H54 (cell line): ENCODE measurements at regions not wholly inside any gene's neighbourhood (a gene's known extent, or its start where the extent isn't known, plus 50 kb on each side); places are given as distances from the start of the nearest gene placed in this dataset.
"Not testable (repeated sequence)": the region's sequence is repeated elsewhere in the genome, so short reads cannot be mapped to it uniquely, and the experiment has no call there.

Source experiments
- DNase-seq: peaks from one replicate; pipeline ENCODE4 v3.0.0; 2011; ENCODE audit warnings: low spot score, mixed read lengths; ENCODE audit not compliant: insufficient read length
- FAIRE-seq: peaks from 3 replicates; lab custom pipeline; 2011; peaks lifted over from hg19 to GRCh38; lab: Jason Lieb, UNC
- POLR2A ChIP-seq: IDR thresholded peaks from 2 replicates; pipeline ENCODE4 v1.6.1; 2011; ENCODE audit warnings: low read depth, mild to moderate bottlenecking, low read length

DNA sequence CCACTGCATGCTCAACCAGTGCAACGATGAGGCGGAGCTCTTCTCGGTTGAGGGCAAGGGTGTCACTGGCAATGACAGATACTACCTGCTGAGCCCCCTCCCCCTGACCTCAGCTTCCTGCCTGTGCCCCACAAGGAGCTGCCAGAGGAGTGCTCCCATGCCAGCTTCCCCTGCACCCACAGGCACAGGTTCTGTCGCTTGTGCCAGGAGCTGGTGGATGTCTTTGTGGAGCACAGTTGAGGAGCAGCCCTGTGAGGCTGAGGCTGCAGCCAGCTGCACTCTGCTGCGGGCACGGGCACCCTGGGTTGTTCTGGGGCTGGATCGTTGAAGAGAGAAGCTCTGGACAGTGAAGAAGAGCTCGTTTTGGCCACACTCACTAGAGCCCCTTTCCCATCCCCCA lies 165.3 kb upstream of the ZNF267 start:
- DNase-seq (no peak), FAIRE-seq (no peak)
- no peak for TF ChIP-seq POLR2A

DNA sequence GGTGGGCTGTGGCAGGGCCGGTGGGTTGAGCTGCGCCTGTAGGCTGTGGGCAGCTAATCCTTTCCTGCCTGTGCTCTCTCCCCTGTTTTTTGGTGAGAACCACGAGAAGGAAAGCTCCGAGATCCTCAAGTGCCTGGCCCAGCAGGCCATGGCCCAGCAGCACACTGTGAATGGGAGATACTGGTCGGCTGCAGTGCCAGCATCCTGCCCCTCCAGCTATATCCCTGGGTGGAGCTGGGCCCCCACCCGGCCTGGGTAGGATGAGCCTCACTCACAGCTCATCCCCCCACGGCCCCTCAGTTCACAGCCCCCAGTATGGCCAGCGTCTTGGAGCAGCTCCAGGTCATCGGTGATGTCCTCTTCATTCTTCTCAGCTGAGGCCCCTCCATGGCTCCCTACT lies 164.4 kb upstream of the ZNF267 start:
- FAIRE-seq (no peak), DNase-seq (no peak)
- no peak for TF ChIP-seq POLR2A

DNA sequence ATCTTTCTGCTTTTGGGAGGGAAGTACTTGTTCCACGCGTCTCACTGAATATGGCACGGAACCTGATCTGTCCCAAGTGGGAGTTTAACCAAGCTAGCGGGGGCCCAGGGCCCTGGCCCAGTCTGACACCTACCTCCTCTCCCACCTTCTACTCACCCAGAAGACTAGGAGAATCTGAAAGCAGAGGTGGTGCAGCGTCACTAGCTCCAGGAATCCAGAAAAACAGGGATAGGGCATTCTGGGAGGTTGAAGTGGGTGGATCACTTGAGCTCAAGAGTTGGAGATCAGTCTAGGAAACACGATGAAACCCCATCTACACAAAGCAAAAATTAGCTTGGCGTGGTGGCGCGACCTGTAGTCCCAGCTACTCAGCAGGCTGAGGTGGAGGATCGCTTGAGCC lies 163.5 kb upstream of the ZNF267 start:
- FAIRE-seq (no peak), DNase-seq (no peak)
- no peak for TF ChIP-seq POLR2A

DNA sequence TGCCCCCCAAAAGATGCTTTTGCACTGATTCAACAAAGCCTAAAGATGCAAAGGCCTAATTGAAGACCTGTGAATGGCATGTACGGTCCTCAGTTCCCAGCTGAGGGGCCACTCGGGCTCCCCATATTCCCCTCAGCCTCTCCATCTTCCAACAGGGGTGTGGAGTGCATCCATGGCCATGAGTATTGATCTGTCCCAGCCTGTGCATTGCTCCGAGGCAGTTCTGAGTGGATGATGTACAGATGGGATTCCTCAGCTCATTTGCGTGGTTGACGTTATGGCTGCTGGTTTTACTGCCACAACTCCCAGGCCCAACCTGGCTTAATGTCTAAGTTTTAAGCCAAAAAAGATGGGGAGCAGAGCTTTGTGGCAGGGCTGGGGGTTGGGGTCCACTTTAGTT lies 162.7 kb upstream of the ZNF267 start:
- FAIRE-seq (no peak), DNase-seq (no peak)
- no peak for TF ChIP-seq POLR2A

DNA sequence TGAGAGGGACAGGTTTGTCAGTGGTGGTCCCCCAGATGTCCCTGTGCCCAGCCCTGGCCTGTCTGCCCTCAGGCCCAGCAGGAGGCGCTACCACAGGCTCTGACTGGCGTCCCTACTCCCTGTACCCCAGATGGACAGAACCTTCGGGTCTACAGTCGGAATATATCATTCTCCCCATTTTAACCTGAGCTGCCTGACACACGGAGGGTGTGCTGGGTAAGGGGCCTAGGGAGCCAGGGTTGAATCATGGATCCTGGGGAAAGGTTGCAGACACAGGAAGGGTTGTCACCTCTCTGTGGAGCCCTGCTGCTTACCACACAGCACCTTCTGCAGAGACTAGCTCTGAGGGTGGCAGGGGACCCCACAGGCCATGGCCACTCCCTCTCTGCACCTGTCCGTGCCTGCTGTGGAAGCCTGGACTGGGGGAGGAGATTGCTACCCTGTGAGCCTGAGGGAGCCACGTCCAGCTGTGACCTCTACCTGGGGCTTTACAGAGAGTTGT lies 162.2 kb upstream of the ZNF267 start:
- FAIRE-seq (no peak), DNase-seq (no peak)
- no peak for TF ChIP-seq POLR2A

DNA sequence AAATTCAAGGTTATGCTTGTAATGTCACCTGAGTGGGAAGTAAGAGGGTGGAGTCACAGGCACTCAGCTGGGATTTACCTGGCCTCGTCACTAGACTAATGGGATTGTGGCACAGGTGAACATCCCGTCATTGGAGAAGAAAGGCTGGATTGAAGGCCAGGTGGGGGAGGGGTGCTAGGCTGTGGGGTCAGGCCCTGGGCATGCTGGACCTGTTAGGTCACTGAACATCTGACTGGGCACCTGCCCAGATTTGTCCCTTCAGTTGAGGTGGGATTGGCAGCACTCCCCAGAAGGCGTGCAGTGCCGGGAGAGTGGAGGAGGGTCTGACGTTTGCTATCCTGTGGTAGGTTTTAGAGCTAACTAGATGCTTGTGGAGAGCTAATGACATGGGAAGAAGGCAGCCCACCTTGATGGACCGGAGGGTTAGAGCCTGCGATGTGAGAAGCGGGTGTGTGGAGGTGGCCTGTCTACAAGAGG lies 161.5 kb upstream of the ZNF267 start:
- TF ChIP-seq POLR2A: no peak
- DNase-seq (no peak), FAIRE-seq (no peak)

DNA sequence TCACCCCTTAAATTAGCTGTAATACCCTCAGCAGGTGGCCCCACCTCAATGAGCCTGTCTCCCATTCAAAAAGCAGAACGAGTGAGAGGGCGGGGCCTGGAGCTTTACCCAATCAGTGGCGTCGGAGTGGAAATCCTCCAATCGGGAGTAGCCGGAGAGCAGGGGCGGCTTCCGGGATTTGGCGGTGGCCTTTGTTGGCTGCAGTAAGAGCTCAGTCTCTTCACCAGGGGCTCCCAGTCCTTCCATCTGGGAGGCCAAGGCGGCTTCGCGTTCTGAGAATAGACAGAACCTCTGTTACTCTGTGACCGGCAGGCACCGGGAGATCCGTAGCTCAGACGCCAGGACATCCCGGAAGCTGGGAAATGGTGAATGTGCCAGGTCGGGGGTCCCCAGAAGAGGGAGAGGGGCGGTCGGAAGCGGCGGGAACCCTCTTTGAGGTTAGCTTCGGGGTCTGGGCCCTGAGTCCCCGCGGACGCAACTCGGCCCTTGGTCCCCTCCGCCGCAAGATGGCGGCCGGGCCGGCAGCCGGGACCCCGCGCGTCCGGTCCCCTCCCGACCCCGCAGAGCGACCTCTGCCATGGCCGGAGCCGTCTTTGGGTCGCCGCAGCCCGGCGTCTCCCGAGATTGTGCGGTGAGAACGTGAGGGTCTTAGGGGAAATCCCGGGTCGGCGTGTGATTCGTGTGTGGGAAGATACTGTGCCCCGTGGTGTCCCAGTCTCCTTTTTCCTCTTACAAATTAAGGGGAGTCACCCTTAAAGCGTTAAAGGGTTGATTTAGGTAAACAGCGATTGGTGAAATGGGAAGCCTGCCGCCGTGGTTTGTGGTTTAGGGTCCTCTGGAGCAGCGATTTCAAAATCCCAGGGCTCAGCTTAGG lies 160.3 kb upstream of the ZNF267 start:
- FAIRE-seq (no peak), DNase-seq (peak; percentile 83)
- TF ChIP-seq POLR2A: peak; percentile 86

DNA sequence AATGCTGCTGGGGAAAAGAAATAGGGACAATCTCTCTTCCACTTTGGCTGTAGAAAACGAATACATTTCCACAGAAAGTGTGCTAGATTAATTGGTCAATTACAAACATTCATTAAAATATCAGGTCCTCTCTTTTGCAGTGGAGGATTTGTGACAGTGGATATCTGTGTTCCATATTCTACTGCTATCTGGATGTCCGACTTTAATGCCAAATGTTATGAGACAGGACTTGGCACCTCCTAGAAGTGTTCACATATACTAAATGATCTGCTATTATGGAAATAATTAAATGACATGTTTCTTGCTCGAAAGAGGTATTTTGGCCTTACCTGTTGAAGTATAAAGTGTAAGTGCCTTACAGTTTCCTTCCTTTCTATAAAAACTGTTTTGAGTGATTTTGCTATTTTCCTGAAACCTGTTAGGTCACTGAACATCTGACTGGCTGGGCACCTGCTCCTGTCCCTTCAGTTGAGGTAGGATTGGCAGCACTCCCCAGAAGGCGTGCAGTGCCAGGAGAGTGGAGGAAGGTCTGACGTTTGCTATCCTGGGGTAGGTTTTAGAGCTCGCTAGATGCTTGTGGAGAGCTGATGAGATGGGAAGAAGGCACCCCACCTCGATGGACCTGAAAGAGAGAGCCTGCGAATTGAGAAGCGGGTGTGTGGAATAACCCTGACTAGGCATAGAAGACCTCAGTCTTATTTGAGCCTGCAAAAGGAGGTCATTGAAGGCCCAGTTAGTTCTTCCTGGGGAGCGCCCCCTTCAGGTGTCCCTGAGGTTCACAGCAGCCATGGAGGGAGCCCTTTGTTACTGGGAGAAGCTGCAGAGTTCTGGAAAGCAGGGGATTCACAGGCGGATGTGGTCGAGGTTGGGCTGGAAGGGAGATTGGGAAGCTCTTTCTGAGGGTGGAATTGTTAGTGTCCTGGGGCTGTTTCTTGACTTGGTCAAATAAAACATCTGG lies 159.4 kb upstream of the ZNF267 start:
- DNase-seq (no peak), FAIRE-seq (no peak)
- TF ChIP-seq POLR2A: no peak

DNA sequence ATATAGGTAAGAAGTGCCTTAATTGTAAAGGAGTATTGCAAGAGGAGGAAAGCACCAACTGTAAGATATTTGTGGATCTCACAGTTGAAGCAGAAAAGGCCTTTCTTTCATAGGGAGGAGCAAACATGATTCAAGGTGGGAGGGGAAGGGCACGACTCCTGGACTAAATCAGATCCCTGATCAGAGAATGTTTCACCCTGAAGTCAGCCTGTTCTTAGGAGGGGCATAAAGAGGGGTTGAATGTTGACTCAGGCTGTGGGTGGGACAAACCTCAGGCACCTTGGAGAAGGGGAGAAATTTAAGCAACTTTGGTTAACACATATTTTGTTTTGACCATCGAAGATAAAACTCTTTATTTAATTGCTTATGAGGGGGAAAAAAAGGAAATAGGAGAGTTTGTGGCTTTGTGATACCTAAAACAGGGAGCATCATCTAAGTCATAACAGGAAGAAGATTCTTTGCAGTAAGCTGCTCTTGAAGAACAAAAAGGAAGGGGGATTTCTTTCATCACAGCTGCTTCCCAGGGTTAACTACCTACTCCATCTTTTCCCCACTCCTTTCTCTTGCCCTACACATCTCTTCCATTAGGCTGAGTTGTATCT lies 158.6 kb upstream of the ZNF267 start:
- no peak for TF ChIP-seq POLR2A
- no peak for FAIRE-seq
- DNase-seq: no peak

DNA sequence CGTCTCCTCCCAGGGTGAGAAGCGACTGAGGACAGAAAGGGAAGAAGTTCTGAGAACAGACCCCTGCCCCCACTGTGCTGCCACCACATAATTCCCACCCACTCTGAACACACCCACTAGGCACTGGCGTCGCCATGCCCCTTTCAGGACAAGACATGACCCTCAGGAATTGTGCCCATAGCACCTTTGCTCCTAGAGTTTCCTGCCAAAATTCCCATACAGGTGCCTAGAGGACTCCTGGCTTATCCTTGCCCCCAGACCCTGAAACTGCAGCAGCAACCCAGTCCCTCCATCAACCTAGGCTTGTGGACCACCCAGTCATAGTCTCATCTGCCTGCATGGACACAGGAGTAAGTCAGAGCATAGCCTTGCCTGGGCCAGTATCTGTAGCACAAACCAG lies 157.7 kb upstream of the ZNF267 start:
- DNase-seq (no peak), FAIRE-seq (no peak)
- no peak for TF ChIP-seq POLR2A

DNA sequence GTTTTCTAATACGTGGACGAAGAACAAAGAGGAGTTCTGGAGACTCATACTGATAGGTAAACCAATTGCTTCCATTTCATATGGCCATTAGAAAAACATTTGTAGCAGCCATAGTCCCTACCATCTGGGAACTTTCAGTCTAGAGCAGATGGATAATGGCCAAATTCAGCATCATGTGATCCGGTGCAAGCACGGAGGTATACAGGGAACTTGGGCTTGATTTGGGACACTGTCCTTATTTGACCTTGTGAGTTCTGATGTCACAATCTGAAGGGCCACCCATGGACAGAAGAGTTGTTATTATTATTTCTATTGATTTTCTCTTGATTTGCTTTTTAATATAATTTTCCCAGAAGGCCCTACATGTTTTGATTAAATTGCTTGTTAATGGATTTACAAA lies 154.6 kb upstream of the ZNF267 start:
- FAIRE-seq: no peak
- DNase-seq: no peak
- TF ChIP-seq POLR2A: no peak

DNA sequence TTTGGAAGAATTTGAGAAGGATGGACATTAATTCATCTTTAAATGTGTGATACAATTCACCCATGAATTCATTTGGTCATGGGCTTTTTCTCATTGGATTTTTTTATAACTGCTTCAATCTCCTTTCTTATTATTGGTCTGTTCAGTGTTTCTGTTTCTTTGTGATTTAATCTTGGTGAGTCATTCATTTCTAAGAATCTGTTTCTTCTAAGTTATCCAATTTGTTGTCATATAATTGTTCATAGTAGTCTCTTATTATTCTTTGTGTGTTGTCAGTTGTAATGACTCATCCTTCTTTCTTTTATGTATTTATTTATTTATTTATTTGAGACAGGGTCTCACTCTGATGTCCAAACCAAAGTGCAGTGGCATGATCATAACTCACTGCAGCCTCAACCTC lies 146.1 kb upstream of the ZNF267 start:
- no peak for DNase-seq
- FAIRE-seq: no peak
- no peak for TF ChIP-seq POLR2A

DNA sequence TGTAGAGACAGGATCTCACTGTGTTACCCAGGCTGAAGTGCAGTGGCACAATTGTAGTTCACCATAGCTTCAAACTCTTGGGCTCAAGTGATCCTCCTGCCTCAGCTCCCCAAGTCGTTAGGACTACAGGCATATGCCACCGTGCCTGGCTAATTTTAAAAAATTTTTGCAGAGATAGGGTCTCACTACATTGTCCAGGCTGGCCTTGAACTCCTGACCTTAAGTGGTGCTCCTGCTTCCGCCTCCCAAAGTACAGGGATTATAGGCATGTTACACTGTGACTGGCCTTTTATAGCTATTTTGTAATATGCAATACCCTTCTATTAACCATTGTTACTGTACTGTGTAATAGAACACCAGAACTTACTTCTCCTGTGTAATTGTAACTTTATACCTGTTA lies 139.3 kb upstream of the ZNF267 start:
- no peak for TF ChIP-seq POLR2A
- DNase-seq (no peak), FAIRE-seq (no peak)

DNA sequence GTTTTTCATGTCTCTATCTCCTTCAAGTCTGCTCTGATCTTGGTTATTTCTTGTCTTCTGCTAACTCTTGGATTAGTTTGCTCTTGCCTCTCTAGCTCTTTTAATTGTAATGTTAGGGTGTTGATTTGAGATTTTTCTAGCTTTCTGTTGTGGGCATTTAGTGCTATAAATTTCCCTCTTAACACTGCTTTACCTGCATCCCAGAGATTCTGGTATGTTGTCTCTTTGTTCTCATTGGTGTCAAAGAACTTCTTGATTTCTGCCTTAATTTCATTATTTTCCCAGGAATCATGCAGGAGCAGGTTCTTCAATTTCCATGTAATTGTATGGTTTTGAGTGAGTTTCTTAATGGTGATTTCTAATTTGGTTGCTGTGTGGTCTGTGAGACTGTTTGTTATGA lies 128.5 kb upstream of the ZNF267 start:
- FAIRE-seq, DNase-seq: not testable (repeated sequence)
